K562 (cell line): ENCODE measurements at regions not wholly inside any gene's neighbourhood (a gene's known extent, or its start where the extent isn't known, plus 50 kb on each side); places are given as distances from the start of the nearest gene placed in this dataset.

Source experiments
- ATAC-seq: fragments of 200-7000 bp; cut with Tn5 transposase; 3 replicates; pipeline ENCODE4 v1.9.1; 2020; ENCODE audit warnings: moderate library complexity
- BruUV-seq: library from RNA; stranded (reverse); fragments of 400-500 nt; replicated peaks from 2 replicates; lab custom pipeline; 2021; lab: Mats Ljungman, UMichigan
- CTCF ChIA-PET: fragments of 300-600 bp; formaldehyde crosslinking; extraction: SDS; loops from one replicate; lab custom pipeline; 2021; ENCODE audit warnings: low intra/inter-chr PET ratio; lab: Yijun Ruan, JAX
- POLR2A ChIA-PET: fragments of 300-600, 350-650 bp; sonication (Branson Sonifier 250); formaldehyde crosslinking; extraction: SDS; loops from one replicate; lab custom pipeline; 2021; ENCODE audit warnings: antibody characterized with exemption, inconsistent platforms; lab: Yijun Ruan, JAX
- DNase-seq, 4 experiments: peaks; one replicate each; pipeline versions ENCODE4 v3.0.0 to v3.0.0-alpha.2; 2011 to 2018; ENCODE audit warnings: low spot score in 3 of 4, mixed read lengths in 3 of 4; ENCODE audit errors: extremely low read depth in 1 of 4
- FAIRE-seq: peaks from 2 replicates; lab custom pipeline; 2011; peaks lifted over from hg19 to GRCh38; lab: Jason Lieb, UNC
- H2AFZ ChIP-seq: 2 replicates; pipeline ENCODE4 v1.6.0; 2011; ENCODE audit warnings: low read depth, low read length, control low read depth, inconsistent platforms
- H3K27ac ChIP-seq: fragments of 200-600 bp; 3 replicates; pipeline ENCODE4 v1.8.0; 2011; ENCODE audit warnings: low read depth, mild to moderate bottlenecking, control low read depth, inconsistent platforms, low read length, moderate library complexity, mixed read lengths; ENCODE audit errors: extremely low read depth
- H3K27me3 ChIP-seq, 2 experiments: fragments of 300-600 bp in 1 of 2; 2 replicates in 1 of 2; 3 replicates in 1 of 2; pipeline versions ENCODE4 v1.6.0 to v1.8.0; 2011; ENCODE audit warnings: inconsistent platforms in 2 of 2, low read length in 2 of 2, mild to moderate bottlenecking in 1 of 2, mixed read lengths in 1 of 2, moderate library complexity in 1 of 2; ENCODE audit not compliant: control insufficient read depth in 2 of 2, insufficient read depth in 2 of 2
- H3K36me3 ChIP-seq: fragments of 300-600 bp; 3 replicates; pipeline ENCODE4 v1.8.0; 2011; ENCODE audit warnings: mild to moderate bottlenecking, low read length, inconsistent platforms; ENCODE audit not compliant: control insufficient read depth, insufficient read depth
- H3K4me1 ChIP-seq, 2 experiments: fragments of 200-600 bp in 1 of 2; replicated peaks in 1 of 2; 2 replicates in 1 of 2; 3 replicates in 1 of 2; pipeline versions ENCODE4 v1.5.1 to v1.8.0; 2011; ENCODE audit warnings: inconsistent platforms in 2 of 2, low read length in 2 of 2, mild to moderate bottlenecking in 1 of 2, mixed read lengths in 1 of 2, moderate library complexity in 1 of 2; ENCODE audit not compliant: control insufficient read depth in 2 of 2, insufficient read depth in 2 of 2
- H3K4me2 ChIP-seq: 2 replicates; pipeline ENCODE4 v1.6.1; 2011; ENCODE audit warnings: low read length, control low read depth, inconsistent platforms, mixed read lengths; ENCODE audit not compliant: insufficient read depth
- H3K4me3 ChIP-seq: fragments of 200-600 bp; sonication (generic), shearing (Covaris generic); 2 replicates; pipeline ENCODE4 v1.5.1; 2016; ENCODE audit warnings: control low read depth, inconsistent platforms
- H3K79me2 ChIP-seq: fragments of 200-600 bp; 3 replicates; pipeline ENCODE4 v1.8.0; 2011; ENCODE audit warnings: low read length, inconsistent platforms; ENCODE audit not compliant: control insufficient read depth, insufficient read depth
- H3K9ac ChIP-seq, 2 experiments: 2 replicates each; pipeline versions ENCODE4 v1.6.0 to v1.6.1; 2011; ENCODE audit warnings: low read depth in 2 of 2, low read length in 2 of 2, control low read depth in 1 of 2, inconsistent platforms in 1 of 2, mild to moderate bottlenecking in 1 of 2, mixed read lengths in 1 of 2; ENCODE audit not compliant: insufficient read depth in 1 of 2
- H3K9me1 ChIP-seq: one replicate; pipeline ENCODE4 v1.6.0; 2011; ENCODE audit warnings: inconsistent platforms, mild to moderate bottlenecking, low read length, moderate library complexity; ENCODE audit not compliant: control insufficient read depth, insufficient read depth
- H3K9me3 ChIP-seq: replicated peaks from 2 replicates; pipeline ENCODE4 v1.5.1; 2011; ENCODE audit warnings: low read depth, low read length, inconsistent platforms; ENCODE audit not compliant: control insufficient read depth, insufficient read depth
- H4K20me1 ChIP-seq: replicated peaks from 2 replicates; pipeline ENCODE4 v1.6.1; 2011; ENCODE audit warnings: low read length, inconsistent platforms, mixed read lengths; ENCODE audit not compliant: control insufficient read depth, insufficient read depth
- DACH1 ChIP-seq: fragments of 450-650 bp; IDR thresholded peaks from 2 replicates; pipeline ENCODE4 v1.6.1; 2018; ENCODE audit not compliant: partially characterized antibody
- HCFC1 ChIP-seq: IDR thresholded peaks from 2 replicates; pipeline ENCODE4 v1.6.1; 2012; ENCODE audit warnings: low read depth, low read length, improper control_type of control experiment
- HMG20A ChIP-seq: fragments of 450-650 bp; formaldehyde crosslinking; conservative IDR thresholded peaks from 2 replicates; pipeline ENCODE4 v1.4.0; 2020; ENCODE audit warnings: mild to moderate bottlenecking, mixed read lengths
- KLF6 ChIP-seq: fragments of 250-450 bp; sonication (Bioruptor Pico); IDR thresholded peaks from 2 replicates; pipeline ENCODE4 v1.4.0; 2020; ENCODE audit warnings: mild to moderate bottlenecking, moderate library complexity, borderline replicate concordance
- ZNF197 ChIP-seq: fragments of 200-800 bp; sonication (Bioruptor generic); IDR thresholded peaks from 2 replicates; pipeline ENCODE4 v1.6.1; 2016; ENCODE audit warnings: low read depth, missing genetic modification characterization, missing compliant biosample characterization
- ZNF75A ChIP-seq: fragments of 450-650 bp; formaldehyde crosslinking; IDR thresholded peaks from 2 replicates; pipeline ENCODE4 v1.4.0; 2020; ENCODE audit warnings: mild to moderate bottlenecking
- ZNF77 ChIP-seq: fragments of 250-450 bp; sonication (Bioruptor Pico); IDR thresholded peaks from 2 replicates; pipeline ENCODE4 v1.5.0; 2020
- WGBS: fragments of 100-300 bp; shearing (Covaris generic); methylation state at CpG from one replicate; pipeline ENCODE4 v1.1.6; 2016; ENCODE audit warnings: low coverage, mixed read lengths; ENCODE audit not compliant: insufficient coverage; ENCODE audit errors: missing lambda C conversion rate; 5-methylcytosine and 5-hydroxymethylcytosine counted together
- in situ Hi-C: fragments of 300-500 bp; cut with MboI; formaldehyde crosslinking; loops from 4 replicates; pipeline ENCODE4 v1.15.0; 2018; ENCODE audit warnings: inconsistent platforms, mixed read lengths
- intact Hi-C: fragments of 100-400 bp; cut with micrococcal nuclease; formaldehyde crosslinking; loops from 2 replicates; pipeline ENCODE4 v1.14.2; 2022
- TF ChIP-seq, protein P1 (sequence below), 3 experiments: fragments of 200-800 bp in 1 of 3; sonication (Bioruptor generic) in 1 of 3; sonication (generic) in 1 of 3; formaldehyde crosslinking in 1 of 3; IDR thresholded peaks; 2 replicates each; pipeline versions ENCODE4 v1.6.1 to v1.8.0; 2016 to 2022; ENCODE audit warnings: mild to moderate bottlenecking in 2 of 3, missing compliant biosample characterization in 2 of 3, missing genetic modification characterization in 2 of 3, missing genetic modification reagents in 1 of 3
- TF ChIP-seq, protein P2 (sequence below): IDR thresholded peaks from 2 replicates; pipeline ENCODE4 v1.6.1; 2011; ENCODE audit warnings: borderline replicate concordance, low read depth, mild to moderate bottlenecking, moderate library complexity, low read length; ENCODE audit not compliant: insufficient read depth, poor library complexity, severe bottlenecking
- TF ChIP-seq, protein P3 (sequence below): sonication (generic); formaldehyde crosslinking; IDR thresholded peaks from 2 replicates; pipeline ENCODE4 v1.8.0; 2022; ENCODE audit warnings: mild to moderate bottlenecking, missing genetic modification reagents

DNA sequence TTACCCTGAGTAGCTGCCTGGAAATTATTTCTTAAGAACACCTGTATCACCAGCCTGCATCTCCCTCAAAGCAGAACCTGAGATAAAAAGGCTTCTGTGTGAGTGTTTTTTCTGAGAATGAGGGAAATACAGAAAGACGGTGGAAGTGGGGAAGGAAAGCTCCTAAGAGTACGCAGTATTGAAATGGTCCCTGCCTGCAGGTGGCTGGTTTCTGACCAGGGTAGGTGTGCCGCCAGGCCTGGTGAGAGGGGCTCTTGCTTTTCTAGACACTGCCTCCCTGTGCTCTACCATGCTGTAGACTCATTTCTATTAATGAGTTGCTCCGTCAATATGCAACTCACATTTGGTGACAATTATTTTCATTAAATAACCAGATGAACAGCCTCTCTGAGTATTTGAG lies 201.7 kb downstream of the MAP2K4 start:
- ATAC-seq = no peak

More for the DNA sequence above, 201.7 kb downstream of the MAP2K4 start:
- TF ChIP-seq KLF6 (CRISPR knock-in tag) (no peak), ZNF197 (CRISPR knock-in tag) (no peak), ZNF75A (no peak), ZNF77 (no peak), HCFC1 (no peak), HMG20A (no peak), DACH1 (no peak)
- TF ChIP-seq, protein P1, sequence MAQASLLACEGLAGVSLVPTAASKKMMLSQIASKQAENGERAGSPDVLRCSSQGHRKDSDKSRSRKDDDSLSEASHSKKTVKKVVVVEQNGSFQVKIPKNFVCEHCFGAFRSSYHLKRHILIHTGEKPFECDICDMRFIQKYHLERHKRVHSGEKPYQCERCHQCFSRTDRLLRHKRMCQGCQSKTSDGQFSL (CRISPR knock-in tag; IDR thresholded peaks at IDR 0.05) = no peak
- TF ChIP-seq, protein P1 (tag; IDR thresholded peaks at IDR 0.05) = no peak
- TF ChIP-seq, protein P2, sequence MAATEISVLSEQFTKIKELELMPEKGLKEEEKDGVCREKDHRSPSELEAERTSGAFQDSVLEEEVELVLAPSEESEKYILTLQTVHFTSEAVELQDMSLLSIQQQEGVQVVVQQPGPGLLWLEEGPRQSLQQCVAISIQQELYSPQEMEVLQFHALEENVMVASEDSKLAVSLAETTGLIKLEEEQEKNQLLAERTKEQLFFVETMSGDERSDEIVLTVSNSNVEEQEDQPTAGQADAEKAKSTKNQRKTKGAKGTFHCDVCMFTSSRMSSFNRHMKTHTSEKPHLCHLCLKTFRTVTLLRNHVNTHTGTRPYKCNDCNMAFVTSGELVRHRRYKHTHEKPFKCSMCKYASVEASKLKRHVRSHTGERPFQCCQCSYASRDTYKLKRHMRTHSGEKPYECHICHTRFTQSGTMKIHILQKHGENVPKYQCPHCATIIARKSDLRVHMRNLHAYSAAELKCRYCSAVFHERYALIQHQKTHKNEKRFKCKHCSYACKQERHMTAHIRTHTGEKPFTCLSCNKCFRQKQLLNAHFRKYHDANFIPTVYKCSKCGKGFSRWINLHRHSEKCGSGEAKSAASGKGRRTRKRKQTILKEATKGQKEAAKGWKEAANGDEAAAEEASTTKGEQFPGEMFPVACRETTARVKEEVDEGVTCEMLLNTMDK = no peak
- TF ChIP-seq, protein P3, sequence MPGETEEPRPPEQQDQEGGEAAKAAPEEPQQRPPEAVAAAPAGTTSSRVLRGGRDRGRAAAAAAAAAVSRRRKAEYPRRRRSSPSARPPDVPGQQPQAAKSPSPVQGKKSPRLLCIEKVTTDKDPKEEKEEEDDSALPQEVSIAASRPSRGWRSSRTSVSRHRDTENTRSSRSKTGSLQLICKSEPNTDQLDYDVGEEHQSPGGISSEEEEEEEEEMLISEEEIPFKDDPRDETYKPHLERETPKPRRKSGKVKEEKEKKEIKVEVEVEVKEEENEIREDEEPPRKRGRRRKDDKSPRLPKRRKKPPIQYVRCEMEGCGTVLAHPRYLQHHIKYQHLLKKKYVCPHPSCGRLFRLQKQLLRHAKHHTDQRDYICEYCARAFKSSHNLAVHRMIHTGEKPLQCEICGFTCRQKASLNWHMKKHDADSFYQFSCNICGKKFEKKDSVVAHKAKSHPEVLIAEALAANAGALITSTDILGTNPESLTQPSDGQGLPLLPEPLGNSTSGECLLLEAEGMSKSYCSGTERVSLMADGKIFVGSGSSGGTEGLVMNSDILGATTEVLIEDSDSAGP (CRISPR knock-in tag) = no peak
- TF ChIP-seq, all 486 proteins: peak for 0
- ChIA-PET POLR2A (no interaction called here), CTCF (no interaction called here)
- Histone ChIP-seq H3K27me3 (peaks cover 3 to 33% of the 10 kb centered on the region in 2 experiments; a peak in 4 of 5 replicates), H3K4me2 (no peak overlapping the region), H3K9ac (no peak overlapping the region), H3K9me1 (no peaks in the 10 kb centered on the region), H3K36me3 (no peaks in the 10 kb centered on the region), H2AFZ (no peak overlapping the region), H3K9me3 (no peaks in the 10 kb centered on the region), H3K4me3 (no peak overlapping the region), H3K79me2 (no peaks in the 10 kb centered on the region), H3K27ac (no peak overlapping the region), H3K4me1 (peaks cover 0 to 8% of the 10 kb centered on the region in 2 experiments; a peak in 3 of 5 replicates), H4K20me1 (no peaks in the 10 kb centered on the region)
- FAIRE-seq (no peak), DNase-seq (no peak)
- 0% methylated on average over 3 of the region's 4 CpGs for WGBS
- no TSS peak for BruUV-seq
- intact Hi-C loops (no loop called here), in situ Hi-C loops (no loop called here)
